NOMO-1 (cell line): ENCODE measurements at regions not wholly inside any gene's neighbourhood (a gene's known extent, or its start where the extent isn't known, plus 50 kb on each side); places are given as distances from the start of the nearest gene placed in this dataset.
A peak's percentile ranks its signal among the peaks of the same experiment; 100 is the strongest.
"Not testable (repeated sequence)": the region's sequence is repeated elsewhere in the genome, so short reads cannot be mapped to it uniquely, and the experiment has no call there.

Experiments
- DNase-seq, 2 experiments: peaks; one replicate each; lab custom pipeline; 2025; ENCODE audit not compliant: unreplicated experiment in 2 of 2; lab: John Stamatoyannopoulos, UW

DNA sequence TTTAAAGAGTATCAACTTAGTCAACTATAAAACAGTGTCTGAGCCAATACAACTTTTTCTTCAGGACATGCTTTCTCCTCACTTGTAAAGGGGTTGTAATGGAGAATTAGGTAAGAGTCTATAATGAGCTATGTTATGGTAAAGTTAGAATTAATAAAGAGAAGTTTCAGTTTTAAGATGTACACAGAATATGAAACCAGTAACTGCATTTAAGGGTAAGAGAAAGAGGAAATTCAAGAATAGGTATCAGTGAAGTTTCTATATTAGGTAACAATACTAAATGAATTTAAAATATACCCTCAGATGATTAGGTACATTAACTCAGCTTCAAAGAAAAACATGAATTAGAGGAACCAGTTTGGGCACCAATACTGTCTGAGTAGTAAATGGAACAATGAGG lies 1444.3 kb upstream of the ADGRB3 start:
- peak in 1 of 2 experiments; percentile 26 for DNase-seq

DNA sequence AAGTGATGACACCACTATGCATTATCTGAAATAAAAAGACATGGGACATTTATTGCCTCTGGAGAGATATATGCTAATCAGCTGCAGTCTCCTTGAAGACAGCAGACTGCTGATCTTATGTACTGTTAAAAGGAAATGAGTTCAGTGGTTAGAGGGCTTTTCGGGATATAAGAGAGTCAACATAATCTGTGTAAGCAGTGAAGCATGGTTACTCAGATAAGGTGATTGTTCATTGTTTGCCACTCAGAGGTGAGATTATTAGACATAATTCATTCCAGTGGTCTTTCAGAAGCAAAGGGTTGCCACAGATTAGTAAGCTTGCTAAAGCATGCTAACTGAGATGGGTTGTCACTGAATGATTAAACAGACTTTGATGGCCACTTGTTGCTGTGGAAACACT lies 1450.7 kb upstream of the ADGRB3 start:
- DNase-seq = no peak

DNA sequence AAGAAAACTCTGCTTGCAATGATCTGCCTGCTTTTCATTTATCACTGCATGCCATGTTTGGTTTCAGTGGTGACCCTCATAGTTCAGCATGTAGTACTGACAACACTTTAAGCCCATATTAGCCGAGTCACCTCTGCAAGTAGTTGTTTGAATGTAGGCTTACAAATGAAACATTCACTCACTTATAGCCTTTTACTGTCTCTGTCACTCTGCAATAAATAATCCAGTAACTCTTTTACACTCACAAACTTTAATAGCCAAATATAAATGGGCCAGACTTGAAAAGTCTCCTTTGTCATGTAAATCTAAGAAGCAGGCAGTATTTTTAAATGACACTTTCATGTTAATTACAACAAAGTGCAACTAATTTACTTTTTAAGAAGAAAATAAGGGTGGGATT lies 1460.0 kb upstream of the ADGRB3 start:
- DNase-seq = no peak

DNA sequence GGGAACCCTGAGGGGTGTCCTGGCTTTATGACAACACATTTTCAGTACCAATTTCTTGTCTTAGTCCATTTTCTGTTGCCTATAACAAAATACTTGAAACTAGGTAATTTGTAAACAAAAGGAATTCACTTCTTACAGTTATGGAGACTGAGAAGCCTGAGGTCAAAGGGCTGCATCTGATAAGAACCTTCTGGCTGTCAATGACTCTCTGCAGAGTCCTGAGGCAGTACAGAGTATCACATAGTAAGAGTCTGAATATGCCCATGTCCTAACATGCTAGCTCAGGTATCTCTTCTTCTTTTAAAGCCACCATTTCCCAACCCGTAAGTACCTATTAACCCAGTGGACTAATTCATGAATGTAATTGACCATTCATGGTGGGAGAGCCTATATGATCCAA lies 1458.6 kb upstream of the EYS start:
- no peak for DNase-seq

DNA sequence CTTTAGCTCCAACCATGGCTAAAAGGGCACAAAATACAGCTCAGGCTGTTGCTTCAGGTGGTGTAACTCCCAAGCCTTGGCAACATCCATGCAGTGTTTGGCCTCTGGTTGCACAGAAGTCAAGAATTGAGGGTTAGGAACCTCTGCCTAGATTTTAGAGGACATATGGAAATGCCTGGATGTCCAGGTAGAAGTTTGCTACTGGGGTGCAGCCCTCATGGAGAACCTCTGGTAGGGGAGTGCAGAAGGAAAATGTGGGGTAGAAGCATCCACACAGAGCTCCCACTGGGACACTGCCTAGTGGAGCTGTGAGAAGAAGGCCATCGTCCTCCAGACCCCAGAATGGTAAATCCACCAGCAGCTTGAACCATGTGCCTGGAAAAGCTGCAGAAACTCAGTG lies 1453.8 kb upstream of the EYS start:
- DNase-seq = no peak

DNA sequence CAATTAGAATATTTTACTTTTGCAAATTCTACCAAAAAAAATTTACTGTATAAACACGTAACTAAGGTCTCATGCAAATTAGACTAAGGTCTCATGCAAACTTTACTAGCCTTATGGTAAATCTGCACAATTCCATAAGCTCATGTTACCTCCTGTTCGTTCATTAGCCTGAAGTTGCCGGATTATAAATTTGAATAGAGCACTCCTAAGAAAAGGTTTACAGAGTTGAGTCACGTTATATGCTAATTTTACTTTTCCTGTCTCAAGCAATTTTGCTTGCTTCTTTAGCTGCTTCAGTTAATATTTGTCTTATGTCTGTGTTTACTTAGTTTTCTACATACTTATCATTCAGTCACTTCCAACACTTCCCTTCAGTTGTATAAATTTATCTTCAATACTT lies 1434.0 kb upstream of the EYS start:
- DNase-seq = no peak

DNA sequence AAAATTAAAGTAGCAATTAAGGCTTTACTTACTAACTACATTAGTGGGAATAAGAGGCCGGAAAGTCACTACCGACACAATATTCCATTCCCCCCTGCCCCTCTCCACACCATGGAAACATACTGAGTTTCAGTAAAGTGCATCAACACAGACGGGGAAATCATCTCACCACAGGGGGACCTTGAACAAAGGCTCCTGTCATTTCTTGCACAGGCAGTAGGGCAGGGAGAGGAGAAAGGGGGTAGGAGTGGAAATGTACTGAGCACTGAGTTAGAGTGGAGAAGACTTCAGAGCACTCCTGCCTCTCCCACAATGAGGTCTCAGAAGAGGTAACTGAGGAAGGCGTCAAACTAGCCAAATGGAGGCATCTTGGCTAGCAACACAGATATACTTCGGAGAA lies 1426.9 kb upstream of the EYS start:
- no peak for DNase-seq

DNA sequence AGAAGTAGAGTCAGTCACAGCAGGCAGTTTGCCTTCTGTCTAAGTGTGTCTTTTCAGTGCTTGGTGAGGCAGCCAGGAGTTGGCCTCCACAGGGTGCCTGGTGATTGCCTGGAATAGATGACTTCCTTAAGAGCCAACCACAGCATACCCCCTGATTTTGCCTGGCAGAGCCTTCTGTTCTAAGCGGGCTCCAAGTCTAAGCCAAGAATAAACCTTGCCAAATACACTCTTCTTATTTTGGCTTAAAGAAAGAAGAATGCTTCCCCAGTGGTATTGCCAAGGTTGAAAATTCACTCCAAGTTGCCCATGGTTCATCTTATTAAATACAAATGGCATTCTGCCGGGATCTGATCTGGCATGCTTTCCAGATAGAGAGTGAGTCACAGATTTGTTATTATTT lies 1424.8 kb upstream of the EYS start:
- DNase-seq = no peak

DNA sequence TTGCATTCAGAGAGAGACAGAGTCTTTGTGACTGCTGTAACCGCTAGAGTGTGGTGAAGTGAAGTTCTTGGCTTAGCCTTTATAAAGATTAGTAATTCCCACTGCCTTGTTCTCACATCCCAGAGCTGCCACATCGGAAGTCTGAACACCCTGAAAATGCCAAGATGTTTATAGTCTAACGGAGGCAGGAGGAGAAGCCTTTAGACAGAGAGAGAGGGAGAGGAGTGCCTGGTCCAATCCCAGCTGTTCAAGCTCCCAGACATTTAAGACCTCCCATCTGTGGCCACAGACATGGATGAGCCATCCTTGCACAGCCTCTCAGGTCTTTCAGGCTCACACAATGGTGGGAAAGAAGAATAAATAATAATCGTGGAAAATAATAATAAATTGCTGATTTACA lies 1422.8 kb upstream of the EYS start:
- no peak for DNase-seq

DNA sequence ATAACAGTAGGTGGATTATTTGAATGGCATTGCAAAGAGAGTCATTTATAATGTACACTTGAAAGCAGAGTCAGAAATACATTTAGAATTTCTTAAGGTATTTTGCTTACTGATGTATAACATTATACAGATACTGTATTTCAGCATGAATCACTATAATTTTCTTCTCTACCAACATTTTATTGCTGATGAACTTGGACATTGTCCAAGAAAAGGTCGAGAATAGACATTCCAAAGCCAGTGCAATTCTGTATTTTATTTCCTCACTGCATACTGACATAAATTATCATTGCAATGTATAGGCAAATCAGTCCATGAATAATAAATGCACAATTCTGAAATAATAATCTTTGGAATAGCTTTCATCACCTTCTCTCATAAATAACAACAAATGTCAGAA lies 1420.0 kb upstream of the EYS start:
- DNase-seq = no peak

DNA sequence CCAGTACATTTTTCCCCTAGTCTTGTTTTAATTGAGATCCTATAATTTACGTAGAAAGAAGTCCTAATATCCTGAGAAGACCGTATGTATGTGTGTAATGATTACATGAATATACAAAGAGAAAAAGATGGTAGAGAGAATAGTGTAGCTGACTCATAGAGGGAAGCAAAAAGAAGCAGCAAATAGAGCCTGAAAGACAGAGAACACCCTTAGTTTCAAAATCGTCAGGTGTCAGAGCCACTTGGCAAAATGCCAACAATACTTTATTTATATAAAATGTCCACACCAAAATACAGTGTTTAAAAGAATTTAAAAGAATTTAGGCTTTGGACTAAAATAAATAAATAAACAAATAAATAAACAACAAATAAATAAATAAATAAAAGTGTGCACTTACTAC lies 1414.1 kb upstream of the EYS start:
- no peak for DNase-seq

DNA sequence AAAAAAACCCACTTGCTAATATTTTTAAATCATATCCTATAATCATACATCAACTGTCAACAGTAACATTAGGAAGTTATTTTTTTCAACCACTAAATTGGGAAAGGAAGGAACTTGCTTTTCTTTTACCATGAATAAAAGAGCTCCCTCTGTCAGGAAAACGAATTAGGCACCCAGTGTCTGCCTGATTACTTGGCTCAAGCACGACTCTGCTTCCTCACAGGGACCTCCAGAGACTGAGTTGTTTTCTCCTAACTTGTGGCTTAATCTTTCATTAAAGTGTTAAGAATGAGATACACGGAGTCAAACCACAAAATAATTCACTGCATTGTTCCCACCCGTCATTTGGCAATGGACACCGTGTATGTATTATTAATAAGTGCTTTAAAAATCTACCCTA lies 1405.1 kb upstream of the EYS start:
- DNase-seq = no peak

DNA sequence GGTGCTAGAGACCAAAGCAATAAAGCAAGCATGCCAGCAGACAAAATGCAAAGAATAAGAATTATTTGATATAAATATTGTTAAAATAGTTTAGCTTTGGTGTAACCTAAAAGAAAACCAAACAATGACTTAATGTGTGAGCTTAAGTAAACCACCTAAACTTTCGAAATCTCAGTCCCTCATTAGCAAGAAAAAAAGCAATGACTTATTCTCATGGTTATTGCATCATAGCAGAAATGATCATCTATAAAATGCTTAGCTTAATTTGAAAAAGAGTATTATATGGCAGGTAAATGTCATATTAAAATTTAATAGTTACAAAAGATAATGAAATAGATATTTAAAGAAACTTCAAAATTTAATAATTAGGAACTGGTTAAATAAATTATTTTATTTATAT lies 1395.7 kb upstream of the EYS start:
- no peak for DNase-seq

DNA sequence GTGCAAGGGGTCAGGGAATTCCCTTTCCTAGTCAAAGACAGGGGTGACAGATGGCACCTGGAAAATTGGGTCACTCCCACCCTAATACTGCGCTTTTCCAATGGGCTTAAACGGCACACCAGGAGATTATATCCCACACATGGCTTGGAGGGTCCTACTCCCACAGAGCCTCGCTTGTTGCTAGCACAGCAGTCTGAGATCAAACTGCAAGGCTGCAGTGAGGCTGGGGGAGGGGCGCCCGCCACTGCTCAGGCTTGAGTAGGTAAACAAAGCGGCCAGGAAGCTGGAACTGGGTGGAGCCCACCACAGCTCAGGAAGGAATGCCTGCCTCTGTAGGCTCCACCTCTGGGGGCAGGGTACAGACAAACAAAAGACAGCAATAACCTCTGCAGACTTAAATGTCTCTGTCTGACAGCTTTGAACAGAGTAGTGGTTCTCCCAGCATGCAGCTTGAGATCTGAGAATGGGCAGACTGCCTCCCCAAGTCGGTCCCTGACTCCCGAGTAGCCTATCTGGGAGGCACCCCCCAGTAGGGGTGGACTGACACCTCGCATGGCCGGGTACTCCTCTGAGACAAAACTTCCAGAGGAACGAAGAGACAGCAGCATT lies 1388.7 kb upstream of the EYS start:
- DNase-seq = not testable (repeated sequence)

DNA sequence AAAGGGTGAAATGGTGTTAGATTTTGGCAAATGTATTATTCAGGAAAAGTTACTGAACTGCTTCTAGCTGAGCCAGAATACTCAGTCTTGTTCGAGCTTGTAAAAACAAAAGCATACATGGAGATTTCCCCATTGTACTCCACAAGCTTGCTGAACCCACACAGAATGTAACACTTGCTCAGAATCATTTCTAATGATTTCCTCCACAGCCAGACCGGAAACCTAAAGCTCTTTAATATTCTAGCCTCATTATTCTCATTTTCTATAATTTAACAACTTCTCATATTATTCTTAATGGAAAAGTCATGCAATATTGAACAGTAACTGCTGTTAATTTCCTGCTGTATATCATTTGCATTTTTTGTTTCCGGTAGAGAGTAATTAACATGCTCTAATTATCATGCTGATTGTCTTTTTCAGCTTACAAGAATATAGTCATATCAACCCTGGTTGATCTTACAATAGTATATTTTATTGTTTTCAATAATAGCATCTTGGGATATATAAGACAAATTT lies 1387.5 kb upstream of the EYS start:
- DNase-seq = no peak

DNA sequence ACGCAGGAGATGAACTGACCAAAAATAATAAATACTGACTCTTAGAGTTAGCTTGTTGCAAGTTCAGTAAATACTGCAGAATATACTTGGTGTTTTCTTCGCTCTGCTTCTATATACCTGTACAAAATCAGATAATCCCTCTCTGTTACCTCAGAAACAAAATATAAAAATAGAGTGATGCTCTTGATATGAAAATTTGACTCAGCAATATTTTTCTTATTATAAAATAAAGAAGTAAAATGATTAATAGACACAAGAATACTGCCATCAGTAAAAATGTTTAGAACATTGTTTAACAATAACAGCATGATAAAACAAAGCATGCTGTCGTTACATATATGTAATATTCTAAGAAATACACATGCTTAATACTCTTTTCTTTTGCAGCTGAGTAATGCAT lies 1366.9 kb upstream of the EYS start:
- DNase-seq = no peak

DNA sequence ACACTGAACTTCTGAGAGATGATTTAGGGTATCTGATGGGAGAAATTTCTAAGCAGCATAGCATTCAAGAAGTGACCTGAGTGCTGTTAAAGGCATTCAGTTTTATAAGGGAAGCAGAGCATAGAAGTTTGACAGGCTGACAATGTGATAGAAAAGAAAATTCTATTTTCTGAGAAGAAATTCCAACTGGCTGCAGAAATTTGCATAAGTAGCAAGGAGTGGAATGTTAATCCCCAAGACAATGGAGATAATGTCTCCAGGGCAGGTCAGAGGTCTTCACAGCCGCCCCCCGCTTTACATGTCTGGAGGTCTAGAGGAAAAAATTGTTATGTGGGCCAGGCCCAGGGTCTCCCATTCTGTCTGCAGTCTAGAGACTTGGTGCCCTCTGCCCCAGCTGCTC lies 1361.8 kb upstream of the EYS start:
- DNase-seq = no peak

DNA sequence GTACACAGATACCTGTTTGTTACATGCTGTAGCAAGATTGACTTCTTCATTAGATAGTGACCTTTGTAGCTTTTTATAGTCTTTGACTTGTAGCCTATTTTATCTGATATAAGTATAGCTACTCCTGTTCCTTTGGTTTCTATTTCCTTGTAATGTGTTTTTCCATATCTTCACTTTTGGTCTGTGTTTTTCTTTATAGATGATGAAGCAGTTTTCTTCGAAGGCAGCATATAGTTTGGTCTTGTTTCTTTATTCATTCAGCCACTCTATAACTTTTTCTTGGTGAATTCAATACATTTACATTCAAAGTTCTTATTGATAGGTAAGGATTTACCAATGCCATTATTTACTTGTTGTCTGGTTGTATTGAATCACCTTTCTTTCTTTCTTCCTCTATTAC lies 1357.3 kb upstream of the EYS start:
- no peak for DNase-seq

DNA sequence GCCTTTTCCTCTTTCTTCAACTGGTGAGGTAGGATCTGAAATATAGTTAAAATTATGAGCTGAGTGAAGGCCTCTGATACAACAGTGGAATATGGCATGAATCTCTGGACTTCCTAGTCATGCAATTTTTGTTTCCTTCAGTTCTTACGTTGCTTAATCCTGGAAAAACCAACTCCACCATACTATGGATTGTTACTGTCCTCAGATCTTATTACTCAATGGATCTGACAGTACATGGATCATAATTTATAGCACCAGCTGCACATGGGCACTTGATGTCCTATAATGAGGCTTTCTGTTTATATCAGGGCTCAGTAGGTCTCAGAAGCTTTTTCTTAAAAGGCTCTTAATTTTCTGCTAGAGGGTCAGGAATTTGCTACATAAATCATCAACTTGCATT lies 1341.0 kb upstream of the EYS start:
- DNase-seq = no peak

DNA sequence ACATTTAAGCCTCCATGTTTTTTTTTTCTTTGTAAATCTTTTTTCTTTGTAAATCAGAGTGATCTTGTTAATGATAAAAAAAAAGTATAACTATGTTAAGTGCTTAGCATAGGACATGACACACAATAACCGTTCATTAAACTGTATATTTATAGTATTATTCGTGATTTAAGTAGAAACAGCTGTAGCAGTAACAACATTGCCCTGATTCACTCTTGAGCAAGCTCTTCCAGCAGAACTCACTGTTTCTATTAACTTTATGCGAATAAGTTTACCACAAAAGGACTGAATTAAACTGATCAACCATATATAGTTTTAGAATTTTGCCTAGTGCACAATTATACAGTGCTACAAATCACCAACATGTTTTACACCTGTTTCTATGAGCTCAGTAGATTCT lies 1338.0 kb upstream of the EYS start:
- DNase-seq = no peak

DNA sequence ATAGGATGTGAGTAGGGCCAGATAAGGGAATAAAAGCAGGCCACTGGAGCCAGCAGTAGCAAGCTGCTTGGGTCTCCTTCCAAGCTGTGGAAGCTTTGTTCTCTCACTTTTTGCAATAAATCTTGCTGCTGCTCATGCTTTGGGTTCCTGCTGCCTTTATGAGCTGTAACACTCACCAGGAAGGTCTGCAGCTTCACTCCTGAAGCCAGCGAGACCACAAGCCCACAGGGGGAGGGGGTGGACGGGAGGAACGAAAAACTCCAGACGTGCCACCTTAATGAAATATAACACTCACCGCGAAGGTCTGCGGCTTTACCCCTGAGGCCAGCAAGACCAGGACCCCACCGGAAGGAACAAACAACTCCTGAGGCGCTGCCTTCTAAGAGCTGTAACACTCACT lies 1324.4 kb upstream of the EYS start:
- no peak for DNase-seq

DNA sequence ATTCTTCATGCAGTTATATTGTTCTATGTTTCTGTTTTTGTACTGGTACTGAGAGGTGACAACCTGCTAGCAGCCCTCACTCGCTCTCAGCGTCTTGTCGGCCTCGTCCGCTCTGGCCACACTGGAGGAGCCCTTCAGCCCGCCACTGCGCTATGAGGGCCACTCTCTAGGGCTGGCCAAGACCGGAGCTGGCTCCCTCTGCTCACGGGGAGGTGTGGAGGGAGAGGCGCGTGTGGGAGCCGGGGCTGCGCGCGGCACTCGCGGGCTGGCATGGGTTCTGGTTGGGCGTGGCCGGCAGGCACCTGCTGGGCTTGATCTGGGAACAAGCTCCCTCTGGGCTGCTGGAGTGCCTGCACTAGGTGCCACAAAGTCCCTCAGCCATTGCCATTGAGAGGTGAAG lies 1323.8 kb upstream of the EYS start:
- DNase-seq = no peak

DNA sequence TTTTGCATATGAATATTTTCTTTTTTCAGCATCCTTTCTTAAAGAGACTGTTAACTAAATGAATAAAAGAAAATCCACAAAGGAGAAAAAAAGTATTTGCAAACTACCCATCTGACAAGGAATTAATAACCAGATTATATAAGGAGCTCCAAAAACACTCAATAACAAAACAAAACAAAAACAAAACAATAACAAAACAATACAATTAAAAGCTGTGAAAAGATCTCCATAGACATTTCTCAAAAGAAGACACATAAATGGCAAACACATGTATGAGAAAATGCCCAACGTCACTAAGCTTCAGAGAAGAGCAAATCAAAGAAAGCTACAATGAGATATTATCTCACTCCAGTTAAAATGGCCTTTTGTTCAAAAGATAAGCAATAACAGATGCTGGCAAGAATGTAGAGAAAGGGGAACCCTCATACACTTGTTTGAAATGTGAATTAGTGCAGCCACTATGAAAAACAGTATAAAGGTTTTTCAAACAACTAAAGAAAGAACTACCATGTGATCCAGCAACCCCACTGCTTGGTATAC lies 1310.0 kb upstream of the EYS start:
- DNase-seq = no peak
